Esophagus (tissue), 2 donors: ENCODE measurements at regions not wholly inside any gene's neighbourhood (a gene's known extent, or its start where the extent isn't known, plus 50 kb on each side); places are given as distances from the start of the nearest gene placed in this dataset.

ENCODE experiments used
- H3K27ac ChIP-seq, 2 donors: one replicate each; pipeline ENCODE4 v1.5.1; 2013; ENCODE audit warnings: low read depth in 2 of 2, mild to moderate bottlenecking in 2 of 2, inconsistent platforms in 1 of 2, low read length in 1 of 2, moderate library complexity in 1 of 2
- H3K27me3 ChIP-seq, 2 donors: one replicate each; pipeline ENCODE4 v1.6.1; 2013; ENCODE audit warnings: low read length in 2 of 2, control low read depth in 1 of 2, mild to moderate bottlenecking in 1 of 2; ENCODE audit not compliant: insufficient read depth in 2 of 2, control insufficient read depth in 1 of 2
- H3K36me3 ChIP-seq, 2 donors: one replicate each; pipeline ENCODE4 v1.6.1; 2013; ENCODE audit warnings: low read length in 1 of 2; ENCODE audit not compliant: control insufficient read depth in 2 of 2, insufficient read depth in 2 of 2
- H3K4me1 ChIP-seq, 2 donors: one replicate each; pipeline ENCODE4 v1.6.1; 2013; ENCODE audit warnings: low read length in 1 of 2; ENCODE audit not compliant: control insufficient read depth in 2 of 2, insufficient read depth in 2 of 2
- H3K4me3 ChIP-seq, 2 donors: one replicate each; pipeline ENCODE4 v1.5.1; 2013; ENCODE audit warnings: low read length in 2 of 2, mild to moderate bottlenecking in 2 of 2, low read depth in 1 of 2, moderate library complexity in 1 of 2
- H3K9me3 ChIP-seq, 2 donors: one replicate each; pipeline ENCODE4 v1.6.1; 2013; ENCODE audit warnings: mild to moderate bottlenecking in 2 of 2, low read depth in 1 of 2, low read length in 1 of 2, moderate library complexity in 1 of 2; ENCODE audit not compliant: control insufficient read depth in 2 of 2, insufficient read depth in 1 of 2
- WGBS, 2 donors: extraction: QIAGEN DNeasy Blood & Tissue Kit; methylation state at CpG; one replicate each; pipeline ENCODE4 v1.1.7; 2013; 5-methylcytosine and 5-hydroxymethylcytosine counted together
- donor health status: healthy with polysubstance abuse.
- donor health status: Bipolar disorder and iron deficiency.

- Histone ChIP-seq H3K27ac (no peak overlapping the region), H3K4me3 (no peak overlapping the region), H3K27me3 (no peaks in the 10 kb centered on the region), H3K9me3 (peaks cover 0 to 2% of the 10 kb centered on the region in 2 donors), H3K4me1 (no peaks in the 10 kb centered on the region), H3K36me3 (no peaks in the 10 kb centered on the region)
- WGBS, 2 donors: 72 to 73% methylated on average over 4 of the region's 4 CpGs
Observed at GRCh38 chr2:8159966-8160603, 521.8 kb upstream of the ID2 start.

GRCh38 chr2:8160959-8161358 lies 520.9 kb upstream of the ID2 start:
- Histone ChIP-seq H3K27ac (no peak overlapping the region), H3K27me3 (no peaks in the 10 kb centered on the region), H3K36me3 (no peaks in the 10 kb centered on the region), H3K4me3 (no peak overlapping the region), H3K9me3 (peaks cover 0 to 2% of the 10 kb centered on the region in 2 donors), H3K4me1 (no peaks in the 10 kb centered on the region)
- 96 to 99% methylated on average over 13 of the region's 13 CpGs for WGBS, 2 donors

GRCh38 chr2:8162552-8162951 lies 519.3 kb upstream of the ID2 start:
- 86 to 91% methylated on average over 17 of the region's 17 CpGs for WGBS, 2 donors
- Histone ChIP-seq H3K27me3 (no peaks in the 10 kb centered on the region), H3K9me3 (no peaks in the 10 kb centered on the region), H3K27ac (no peak overlapping the region), H3K4me1 (no peaks in the 10 kb centered on the region), H3K36me3 (no peaks in the 10 kb centered on the region), H3K4me3 (no peak overlapping the region)

- Histone ChIP-seq H3K4me1 (no peaks in the 10 kb centered on the region), H3K9me3 (no peaks in the 10 kb centered on the region), H3K36me3 (no peaks in the 10 kb centered on the region), H3K27me3 (no peaks in the 10 kb centered on the region), H3K27ac (no peak overlapping the region), H3K4me3 (no peak overlapping the region)
- WGBS, 2 donors: 88 to 91% methylated on average over 5 of the region's 5 CpGs
Observed at GRCh38 chr2:8165550-8165949, 516.3 kb upstream of the ID2 start.

GRCh38 chr2:8168022-8168717 lies 513.7 kb upstream of the ID2 start:
- H3K4me1 ChIP-seq: no peaks in the 10 kb centered on the region
- H3K4me3 ChIP-seq: no peak overlapping the region
- 82 to 88% methylated on average over 8 of the region's 8 CpGs for WGBS, 2 donors
- no peaks in the 10 kb centered on the region for H3K9me3 ChIP-seq
- H3K36me3 ChIP-seq: no peaks in the 10 kb centered on the region
- H3K27me3 ChIP-seq: no peaks in the 10 kb centered on the region
- no peak overlapping the region for H3K27ac ChIP-seq

GRCh38 chr2:8168876-8169424 lies 512.9 kb upstream of the ID2 start:
- H3K27ac ChIP-seq: no peak overlapping the region
- no peaks in the 10 kb centered on the region for H3K36me3 ChIP-seq
- 93 to 100% methylated on average over 2 of the region's 2 CpGs for WGBS, 2 donors
- H3K9me3 ChIP-seq: no peaks in the 10 kb centered on the region
- H3K27me3 ChIP-seq: no peaks in the 10 kb centered on the region
- H3K4me3 ChIP-seq: no peak overlapping the region
- no peaks in the 10 kb centered on the region for H3K4me1 ChIP-seq

GRCh38 chr2:8169443-8169842 lies 512.4 kb upstream of the ID2 start:
- Histone ChIP-seq H3K27me3 (no peaks in the 10 kb centered on the region), H3K9me3 (no peaks in the 10 kb centered on the region), H3K36me3 (no peaks in the 10 kb centered on the region), H3K4me1 (no peaks in the 10 kb centered on the region), H3K4me3 (no peak overlapping the region), H3K27ac (no peak overlapping the region)
- 67 to 68% methylated on average over 3 of the region's 3 CpGs for WGBS, 2 donors

- Histone ChIP-seq H3K27ac (no peak overlapping the region), H3K27me3 (no peaks in the 10 kb centered on the region), H3K36me3 (no peaks in the 10 kb centered on the region), H3K4me1 (no peaks in the 10 kb centered on the region), H3K4me3 (no peak overlapping the region), H3K9me3 (no peaks in the 10 kb centered on the region)
- 76 to 79% methylated on average over 7 of the region's 7 CpGs for WGBS, 2 donors
Observed at GRCh38 chr2:8170552-8171327, 511.1 kb upstream of the ID2 start.

GRCh38 chr2:8171608-8172007 lies 510.2 kb upstream of the ID2 start:
- no peaks in the 10 kb centered on the region for H3K4me1 ChIP-seq
- no peaks in the 10 kb centered on the region for H3K36me3 ChIP-seq
- WGBS, 2 donors: 41 to 50% methylated on average over 2 of the region's 2 CpGs

More at GRCh38 chr2:8171608-8172007, 510.2 kb upstream of the ID2 start:
- Histone ChIP-seq H3K27me3 (no peaks in the 10 kb centered on the region), H3K27ac (no peak overlapping the region), H3K4me3 (no peak overlapping the region), H3K9me3 (no peaks in the 10 kb centered on the region)
